ENCODE measurements at regions not wholly inside any gene's neighbourhood (a gene's known extent, or its start where the extent isn't known, plus 50 kb on each side); places are given as distances from the start of the nearest gene placed in this dataset.

DNA sequence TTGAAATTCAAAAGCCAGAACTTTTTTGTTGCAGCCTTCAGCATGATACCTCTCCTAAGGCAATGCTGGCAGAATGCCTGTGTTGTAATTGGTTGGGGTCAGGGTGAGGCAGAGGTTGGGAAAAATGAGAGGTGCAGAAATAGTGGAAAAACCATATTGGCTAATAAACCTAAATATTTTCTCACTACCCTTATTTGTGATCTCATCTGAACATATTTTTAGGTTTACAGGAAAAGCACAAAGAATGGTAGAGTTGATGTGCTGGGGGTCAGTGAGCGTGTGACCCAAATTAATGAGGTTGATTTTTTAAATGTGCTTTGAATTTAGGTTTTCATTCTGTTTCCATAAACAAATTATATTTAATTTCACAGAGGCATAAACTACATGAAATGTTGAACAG is 437.3 kb downstream of the HDGFL1 start:
- TF ChIP-seq GATA3 (IDR thresholded peaks at IDR 0.05; ENCODE audit: low read depth, low read length), result no peak
- no peak for TF ChIP-seq GATA2 (IDR thresholded peaks at IDR 0.05; ENCODE audit: low read depth, low read length)
